ENCODE measurements at regions not wholly inside any gene's neighbourhood (a gene's known extent, or its start where the extent isn't known, plus 50 kb on each side); places are given as distances from the start of the nearest gene placed in this dataset.

- H3K36me3 Mint-ChIP-seq (ENCODE audit: low read depth), result no peaks in the 10 kb centered on the region
- no peak overlapping the region for H3K27ac Mint-ChIP-seq
- H3K4me1 Mint-ChIP-seq (ENCODE audit: low read depth), result no peaks in the 10 kb centered on the region
- H3K4me3 Mint-ChIP-seq, result no peak overlapping the region
- no peaks in the 10 kb centered on the region for H3K27me3 Mint-ChIP-seq
- H3K9me3 Mint-ChIP-seq, result peaks cover 14% of the 10 kb centered on the region
Observed at GRCh38 chr5:8912106-8912505, 633.8 kb downstream of the SEMA5A start.

GRCh38 chr5:8913522-8913921, 632.4 kb downstream of the SEMA5A start:
- Mint-ChIP-seq H3K27me3 (no peaks in the 10 kb centered on the region), H3K4me1 (ENCODE audit: low read depth) (no peaks in the 10 kb centered on the region), H3K9me3 (peaks cover 14% of the 10 kb centered on the region), H3K27ac (no peak overlapping the region), H3K36me3 (ENCODE audit: low read depth) (no peaks in the 10 kb centered on the region), H3K4me3 (no peak overlapping the region)

GRCh38 chr5:8919096-8919495, 626.8 kb downstream of the SEMA5A start:
- no peak overlapping the region for H3K4me3 Mint-ChIP-seq
- no peak overlapping the region for H3K27ac Mint-ChIP-seq
- no peaks in the 10 kb centered on the region for H3K36me3 Mint-ChIP-seq (ENCODE audit: low read depth)
- H3K9me3 Mint-ChIP-seq, result peaks cover 10% of the 10 kb centered on the region
- no peaks in the 10 kb centered on the region for H3K27me3 Mint-ChIP-seq
- no peaks in the 10 kb centered on the region for H3K4me1 Mint-ChIP-seq (ENCODE audit: low read depth)

DNA sequence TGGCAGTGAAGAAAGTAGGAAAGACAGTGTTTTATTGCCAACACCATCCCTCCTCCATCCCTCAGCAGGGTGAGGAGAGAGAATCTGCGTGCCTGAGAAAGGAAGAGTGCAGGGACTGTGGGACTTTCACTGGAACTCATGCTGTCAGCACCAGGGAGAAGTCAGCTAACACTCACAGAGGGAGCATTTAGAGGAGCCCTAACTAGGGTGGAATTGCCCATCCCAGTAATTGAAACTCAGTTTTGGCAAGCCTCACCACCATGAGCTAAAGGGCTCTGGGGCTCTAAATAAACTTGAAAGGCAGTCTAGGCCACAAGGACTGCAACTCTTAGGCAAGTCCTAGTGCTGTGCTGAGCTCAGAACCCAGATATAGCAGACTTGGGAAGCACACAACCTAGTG, 622.3 kb downstream of the SEMA5A start:
- H3K4me1 Mint-ChIP-seq (ENCODE audit: low read depth), result no peaks in the 10 kb centered on the region
- no peak overlapping the region for H3K4me3 Mint-ChIP-seq
- no peak overlapping the region for H3K27ac Mint-ChIP-seq
- no peaks in the 10 kb centered on the region for H3K27me3 Mint-ChIP-seq
- no peaks in the 10 kb centered on the region for H3K36me3 Mint-ChIP-seq (ENCODE audit: low read depth)
- H3K9me3 Mint-ChIP-seq, result peaks cover 13% of the 10 kb centered on the region

- Mint-ChIP-seq H3K27ac (no peak overlapping the region), H3K4me1 (ENCODE audit: low read depth) (no peaks in the 10 kb centered on the region), H3K36me3 (ENCODE audit: low read depth) (no peaks in the 10 kb centered on the region), H3K4me3 (no peak overlapping the region), H3K9me3 (peaks cover 18% of the 10 kb centered on the region), H3K27me3 (no peaks in the 10 kb centered on the region)
Observed at GRCh38 chr5:8924054-8924793, 621.7 kb downstream of the SEMA5A start.

GRCh38 chr5:8930021-8930420, 615.9 kb downstream of the SEMA5A start:
- Mint-ChIP-seq H3K36me3 (ENCODE audit: low read depth) (no peaks in the 10 kb centered on the region), H3K27me3 (no peaks in the 10 kb centered on the region), H3K4me3 (no peak overlapping the region), H3K9me3 (peaks cover 13% of the 10 kb centered on the region), H3K4me1 (ENCODE audit: low read depth) (no peaks in the 10 kb centered on the region), H3K27ac (no peak overlapping the region)

GRCh38 chr5:8934455-8934854, 611.4 kb downstream of the SEMA5A start:
- Mint-ChIP-seq H3K4me3 (no peak overlapping the region), H3K27me3 (no peaks in the 10 kb centered on the region), H3K27ac (no peak overlapping the region), H3K9me3 (peaks cover 6% of the 10 kb centered on the region), H3K4me1 (ENCODE audit: low read depth) (no peaks in the 10 kb centered on the region), H3K36me3 (ENCODE audit: low read depth) (no peaks in the 10 kb centered on the region)

DNA sequence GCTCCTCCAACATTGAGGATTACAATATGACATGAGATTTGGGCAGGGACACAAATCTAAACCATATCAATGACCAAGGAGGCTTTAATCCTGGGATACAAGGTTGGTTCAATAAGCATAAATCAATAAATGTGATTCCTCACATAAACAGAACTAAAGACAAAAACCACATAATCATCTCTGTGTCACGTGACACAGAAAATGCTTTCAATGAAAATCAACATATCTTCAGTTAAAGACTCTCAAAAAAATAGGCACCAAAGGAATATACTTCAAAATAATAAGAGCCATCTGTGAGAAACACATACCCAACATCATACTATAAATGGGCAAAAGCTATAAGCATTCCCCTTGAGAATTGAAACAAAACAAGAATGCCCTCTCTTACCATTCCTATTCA, 604.9 kb downstream of the SEMA5A start:
- H3K4me1 Mint-ChIP-seq (ENCODE audit: low read depth), result no peaks in the 10 kb centered on the region
- H3K36me3 Mint-ChIP-seq (ENCODE audit: low read depth), result no peaks in the 10 kb centered on the region

DNA sequence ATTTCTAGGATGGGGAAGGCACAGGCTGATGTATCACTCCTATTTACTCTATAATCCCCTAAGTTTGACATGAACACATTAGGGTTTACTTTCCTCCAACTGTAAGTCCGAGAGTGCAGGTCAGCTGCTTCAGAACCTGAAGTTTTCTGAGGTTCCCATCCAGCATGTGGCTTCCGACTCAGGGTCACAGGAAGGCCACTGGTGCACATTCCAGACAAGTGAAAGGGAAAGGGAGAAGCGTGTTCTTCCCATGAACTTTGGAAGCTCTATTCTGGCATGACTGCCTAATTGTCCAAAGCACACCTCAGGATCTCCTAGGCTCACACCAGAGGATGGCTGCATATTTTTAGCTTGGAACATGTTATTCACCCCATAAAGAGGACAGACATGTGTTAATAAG, 602.6 kb downstream of the SEMA5A start:
- no peaks in the 10 kb centered on the region for H3K27me3 Mint-ChIP-seq
- H3K36me3 Mint-ChIP-seq (ENCODE audit: low read depth), result no peaks in the 10 kb centered on the region
- H3K4me1 Mint-ChIP-seq (ENCODE audit: low read depth), result no peaks in the 10 kb centered on the region
- H3K4me3 Mint-ChIP-seq, result no peak overlapping the region
- H3K27ac Mint-ChIP-seq, result no peak overlapping the region
- H3K9me3 Mint-ChIP-seq, result peaks cover 14% of the 10 kb centered on the region

More for the DNA sequence above, 604.9 kb downstream of the SEMA5A start:
- Mint-ChIP-seq H3K9me3 (peaks cover 17% of the 10 kb centered on the region), H3K4me3 (no peak overlapping the region), H3K27me3 (no peaks in the 10 kb centered on the region), H3K27ac (no peak overlapping the region)

DNA sequence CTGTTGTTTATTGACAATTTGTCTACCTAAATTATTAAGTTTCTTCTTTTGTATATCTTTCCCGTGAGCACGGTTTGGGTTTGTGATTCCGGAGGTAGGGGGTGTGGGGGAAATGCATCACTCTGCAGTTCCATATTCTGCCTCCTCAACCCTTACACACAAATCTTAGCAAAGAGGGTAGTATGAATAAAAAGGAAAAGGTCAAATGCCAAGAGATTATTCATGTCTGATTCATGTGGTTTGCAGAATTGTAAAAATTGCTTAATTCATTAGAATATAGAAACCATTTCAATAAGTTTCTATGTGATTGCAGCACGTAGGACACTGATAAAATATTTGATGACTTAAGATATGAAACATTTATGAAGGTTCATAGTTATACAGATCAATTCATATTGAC, 601.9 kb downstream of the SEMA5A start:
- Mint-ChIP-seq H3K27me3 (no peaks in the 10 kb centered on the region), H3K27ac (no peak overlapping the region), H3K4me3 (no peak overlapping the region), H3K36me3 (ENCODE audit: low read depth) (no peaks in the 10 kb centered on the region), H3K9me3 (peaks cover 14% of the 10 kb centered on the region), H3K4me1 (ENCODE audit: low read depth) (no peaks in the 10 kb centered on the region)

GRCh38 chr5:8945972-8946371, 599.9 kb downstream of the SEMA5A start:
- Mint-ChIP-seq H3K27me3 (no peaks in the 10 kb centered on the region), H3K4me3 (no peak overlapping the region), H3K9me3 (peaks cover 3% of the 10 kb centered on the region), H3K4me1 (ENCODE audit: low read depth) (no peaks in the 10 kb centered on the region), H3K36me3 (ENCODE audit: low read depth) (no peaks in the 10 kb centered on the region), H3K27ac (no peak overlapping the region)

DNA sequence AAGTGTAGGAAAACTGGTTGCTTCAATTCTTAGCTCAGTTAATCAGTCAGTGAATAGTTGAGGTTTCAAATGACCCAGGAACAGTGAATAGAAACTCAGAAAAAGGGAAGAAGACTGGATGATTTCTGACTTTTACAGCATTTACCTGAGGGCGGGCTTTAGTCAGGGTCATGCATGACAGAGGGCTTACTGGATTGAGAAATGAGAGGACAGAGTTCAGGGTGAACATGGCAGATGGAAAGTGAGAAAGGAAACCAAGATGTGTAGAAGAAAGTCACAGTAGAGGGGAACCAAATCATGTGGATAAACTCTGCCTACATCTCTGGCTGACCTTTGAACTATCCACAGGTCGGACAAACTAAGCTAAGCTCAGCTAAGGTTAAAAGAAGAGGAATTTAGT, 596.0 kb downstream of the SEMA5A start:
- H3K4me3 Mint-ChIP-seq, result no peak overlapping the region
- H3K27ac Mint-ChIP-seq, result no peak overlapping the region
- H3K9me3 Mint-ChIP-seq, result no peaks in the 10 kb centered on the region
- H3K27me3 Mint-ChIP-seq, result no peaks in the 10 kb centered on the region
- H3K36me3 Mint-ChIP-seq (ENCODE audit: low read depth), result no peaks in the 10 kb centered on the region
- no peaks in the 10 kb centered on the region for H3K4me1 Mint-ChIP-seq (ENCODE audit: low read depth)

GRCh38 chr5:8952147-8952546, 593.7 kb downstream of the SEMA5A start:
- H3K4me3 Mint-ChIP-seq, result no peak overlapping the region
- H3K4me1 Mint-ChIP-seq (ENCODE audit: low read depth), result no peaks in the 10 kb centered on the region
- H3K27ac Mint-ChIP-seq, result no peak overlapping the region
- H3K36me3 Mint-ChIP-seq (ENCODE audit: low read depth), result no peaks in the 10 kb centered on the region
- no peaks in the 10 kb centered on the region for H3K27me3 Mint-ChIP-seq
- H3K9me3 Mint-ChIP-seq, result no peaks in the 10 kb centered on the region

DNA sequence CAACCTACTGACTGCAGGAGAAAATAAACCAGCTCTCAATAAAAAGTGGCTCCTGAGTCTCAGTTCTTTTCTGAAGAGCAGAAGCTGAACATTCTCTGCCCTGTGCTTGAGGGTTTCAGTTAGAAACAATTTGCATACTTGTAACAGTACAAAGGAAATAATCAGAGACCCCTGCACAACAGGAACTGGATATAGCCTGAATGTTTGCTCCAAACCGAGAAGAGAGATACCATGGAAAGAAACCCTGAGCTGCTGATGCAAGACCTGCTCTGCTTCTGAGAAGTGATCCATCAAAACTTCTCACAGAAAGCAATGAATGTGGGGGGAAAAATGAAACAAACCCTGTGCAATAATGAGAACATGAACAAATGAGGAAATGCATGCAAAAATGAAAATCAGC, 592.9 kb downstream of the SEMA5A start:
- H3K27me3 Mint-ChIP-seq, result no peaks in the 10 kb centered on the region
- no peak overlapping the region for H3K27ac Mint-ChIP-seq
- H3K4me1 Mint-ChIP-seq (ENCODE audit: low read depth), result no peaks in the 10 kb centered on the region

GRCh38 chr5:8953911-8954438, 591.9 kb downstream of the SEMA5A start:
- Mint-ChIP-seq H3K27me3 (no peaks in the 10 kb centered on the region), H3K9me3 (no peaks in the 10 kb centered on the region), H3K27ac (no peak overlapping the region), H3K36me3 (ENCODE audit: low read depth) (no peaks in the 10 kb centered on the region), H3K4me3 (no peak overlapping the region), H3K4me1 (ENCODE audit: low read depth) (no peaks in the 10 kb centered on the region)

More for the DNA sequence above, 592.9 kb downstream of the SEMA5A start:
- H3K9me3 Mint-ChIP-seq, result no peaks in the 10 kb centered on the region
- H3K36me3 Mint-ChIP-seq (ENCODE audit: low read depth), result no peaks in the 10 kb centered on the region
- H3K4me3 Mint-ChIP-seq, result no peak overlapping the region

DNA sequence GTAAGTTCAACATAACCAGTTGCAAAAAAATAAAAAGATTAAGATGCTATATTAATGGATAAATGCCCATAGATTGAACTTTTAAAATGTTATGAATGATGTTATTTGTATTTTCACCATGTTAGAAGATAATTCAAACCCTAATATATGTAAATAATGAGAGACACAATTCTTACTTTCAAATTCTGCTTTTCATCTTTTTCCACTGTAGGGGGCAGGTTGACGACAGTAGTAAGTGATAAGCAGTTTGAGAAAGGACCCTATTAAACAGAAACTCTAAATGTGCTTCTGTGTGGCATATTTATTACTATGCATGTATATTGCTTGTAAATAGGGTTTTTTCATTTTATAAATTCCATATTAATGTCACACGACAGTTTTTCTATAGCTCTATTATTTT, 591.1 kb downstream of the SEMA5A start:
- H3K4me1 Mint-ChIP-seq (ENCODE audit: low read depth), result no peaks in the 10 kb centered on the region
- H3K9me3 Mint-ChIP-seq, result no peaks in the 10 kb centered on the region
- H3K27me3 Mint-ChIP-seq, result no peaks in the 10 kb centered on the region
- H3K4me3 Mint-ChIP-seq, result no peak overlapping the region
- H3K36me3 Mint-ChIP-seq (ENCODE audit: low read depth), result no peaks in the 10 kb centered on the region
- no peak overlapping the region for H3K27ac Mint-ChIP-seq

Data from stimulated activated naive CD8-positive, alpha-beta T cell treated with anti-CD3 and anti-CD28 coated beads, Interleukin-15, Interleukin-2, amounts not matched to agents 100 ng/mL and 50 ng/mL, for 24 hours (primary cell).